ENCODE measurements at regions not wholly inside any gene's neighbourhood (a gene's known extent, or its start where the extent isn't known, plus 50 kb on each side); places are given as distances from the start of the nearest gene placed in this dataset.

- Histone ChIP-seq H3K36me3 (no peaks in the 10 kb centered on the region), H3K27me3 (no peaks in the 10 kb centered on the region), H3K9me3 (no peaks in the 10 kb centered on the region), H3K4me1 (peaks cover 0 to 22% (median 0%) of the 10 kb centered on the region in 12 donors), H3K4me3 (no peak overlapping the region), H3K27ac (no peak overlapping the region)
- TF ChIP-seq, protein P1, sequence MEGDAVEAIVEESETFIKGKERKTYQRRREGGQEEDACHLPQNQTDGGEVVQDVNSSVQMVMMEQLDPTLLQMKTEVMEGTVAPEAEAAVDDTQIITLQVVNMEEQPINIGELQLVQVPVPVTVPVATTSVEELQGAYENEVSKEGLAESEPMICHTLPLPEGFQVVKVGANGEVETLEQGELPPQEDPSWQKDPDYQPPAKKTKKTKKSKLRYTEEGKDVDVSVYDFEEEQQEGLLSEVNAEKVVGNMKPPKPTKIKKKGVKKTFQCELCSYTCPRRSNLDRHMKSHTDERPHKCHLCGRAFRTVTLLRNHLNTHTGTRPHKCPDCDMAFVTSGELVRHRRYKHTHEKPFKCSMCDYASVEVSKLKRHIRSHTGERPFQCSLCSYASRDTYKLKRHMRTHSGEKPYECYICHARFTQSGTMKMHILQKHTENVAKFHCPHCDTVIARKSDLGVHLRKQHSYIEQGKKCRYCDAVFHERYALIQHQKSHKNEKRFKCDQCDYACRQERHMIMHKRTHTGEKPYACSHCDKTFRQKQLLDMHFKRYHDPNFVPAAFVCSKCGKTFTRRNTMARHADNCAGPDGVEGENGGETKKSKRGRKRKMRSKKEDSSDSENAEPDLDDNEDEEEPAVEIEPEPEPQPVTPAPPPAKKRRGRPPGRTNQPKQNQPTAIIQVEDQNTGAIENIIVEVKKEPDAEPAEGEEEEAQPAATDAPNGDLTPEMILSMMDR (IDR thresholded peaks at IDR 0.05), result peak in 1 of 12 donors; percentile 12
- TF ChIP-seq POLR2A (IDR thresholded peaks at IDR 0.05), result no peak
- ATAC-seq (peak in 3 of 4 donors; percentile 47 to 64 (median 56)), DNase-seq (peak in 4 of 5 donors; percentile 20 to 55 (median 36))
- intact Hi-C loops (cut with DNase I), result loop anchor here in 1 of 10 donors (10.0 kb wide), 1 partner anchor 65 kb away; no protein-coding TSS in a partner anchor
- WGBS, 4 donors, result 30 to 47% (median 35%) methylated on average over 4 of the region's 4 CpGs
Measured at GRCh38 chr4:113849771-113850170, 88.2 kb upstream of the CAMK2D start.

GRCh38 chr4:113847710-113848109 is 86.2 kb upstream of the CAMK2D start:
- Histone ChIP-seq H3K4me1 (peaks cover 0 to 22% (median 0%) of the 10 kb centered on the region in 12 donors), H3K9me3 (no peaks in the 10 kb centered on the region), H3K27ac (no peak overlapping the region), H3K4me3 (no peak overlapping the region), H3K36me3 (no peaks in the 10 kb centered on the region), H3K27me3 (no peaks in the 10 kb centered on the region)
- WGBS, 4 donors, result 74 to 90% (median 88%) methylated on average over 5 of the region's 5 CpGs
- DNase-seq, result no peak
- TF ChIP-seq POLR2A (IDR thresholded peaks at IDR 0.05), result no peak
- TF ChIP-seq, protein P1 (IDR thresholded peaks at IDR 0.05), result no peak
- intact Hi-C loops (cut with DNase I), result loop anchor here in 1 of 10 donors (10.0 kb wide), 1 partner anchor 63 kb away; no protein-coding TSS in a partner anchor
- no peak for ATAC-seq

- TF ChIP-seq, protein P1 (IDR thresholded peaks at IDR 0.05), result no peak
- no peak for TF ChIP-seq POLR2A (IDR thresholded peaks at IDR 0.05)
Measured at GRCh38 chr4:113846433-113846832, 84.9 kb upstream of the CAMK2D start.

GRCh38 chr4:113845138-113845537 is 83.6 kb upstream of the CAMK2D start:
- H3K9me3 ChIP-seq, result no peaks in the 10 kb centered on the region
- H3K4me3 ChIP-seq, result peak overlapping the region in 1 of 12 donors; percentile 4
- H3K4me1 ChIP-seq, result peaks cover 0 to 21% (median 0%) of the 10 kb centered on the region in 12 donors
- H3K36me3 ChIP-seq, result no peaks in the 10 kb centered on the region
- intact Hi-C loops (cut with DNase I), result loop anchor here in 1 of 10 donors (10.0 kb wide), 1 partner anchor 60 kb away; no protein-coding TSS in a partner anchor
- no peaks in the 10 kb centered on the region for H3K27me3 ChIP-seq
- no peak for DNase-seq
- TF ChIP-seq, protein P1 (IDR thresholded peaks at IDR 0.05), result no peak
- TF ChIP-seq POLR2A (IDR thresholded peaks at IDR 0.05), result no peak
- peak in 1 of 4 donors; percentile 77 for ATAC-seq
- H3K27ac ChIP-seq, result no peak overlapping the region
- whole genome bisulfite sequencing, 4 donors, result 44 to 65% (median 52%) methylated on average over 5 of the region's 5 CpGs

More at GRCh38 chr4:113846433-113846832, 84.9 kb upstream of the CAMK2D start:
- DNase-seq, result no peak
- H3K27ac ChIP-seq, result no peak overlapping the region
- ATAC-seq, result no peak
- H3K9me3 ChIP-seq, result no peaks in the 10 kb centered on the region
- intact Hi-C loops (cut with DNase I), result loop anchor here in 1 of 10 donors (10.0 kb wide), 1 partner anchor 62 kb away; no protein-coding TSS in a partner anchor
- WGBS, 4 donors, result 94 to 100% (median 99%) methylated on average over 4 of the region's 4 CpGs
- peaks cover 0 to 22% (median 0%) of the 10 kb centered on the region in 12 donors for H3K4me1 ChIP-seq
- no peaks in the 10 kb centered on the region for H3K36me3 ChIP-seq
- H3K4me3 ChIP-seq, result no peak overlapping the region
- no peaks in the 10 kb centered on the region for H3K27me3 ChIP-seq

Data from heart left ventricle (tissue), 16 donors.